ENCODE measurements at regions not wholly inside any gene's neighbourhood (a gene's known extent, or its start where the extent isn't known, plus 50 kb on each side); places are given as distances from the start of the nearest gene placed in this dataset.

DNA sequence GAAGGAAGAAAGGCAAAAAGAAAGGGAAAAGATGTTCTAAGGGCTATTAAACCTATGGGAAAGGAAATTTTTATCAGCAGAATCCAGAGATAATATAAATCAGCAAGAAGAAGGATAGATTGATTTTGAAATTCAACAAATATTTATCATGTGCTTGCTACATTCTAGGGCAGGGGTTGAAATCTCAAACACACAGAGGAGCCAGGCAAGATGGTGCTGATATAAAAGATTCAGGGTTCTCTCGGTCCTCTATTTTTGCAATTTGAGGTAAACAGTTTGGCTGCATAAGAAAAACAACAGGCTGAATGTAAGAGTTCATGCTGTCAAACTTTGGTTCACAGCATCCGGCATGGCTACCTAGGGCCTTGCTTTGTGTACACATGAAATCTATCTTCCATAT is 109.6 kb upstream of the BMP2 start:
- no peak for DNase-seq

- DNase-seq: no peak
Measured at GRCh38 chr20:6657111-6657510, 110.4 kb upstream of the BMP2 start.

DNA sequence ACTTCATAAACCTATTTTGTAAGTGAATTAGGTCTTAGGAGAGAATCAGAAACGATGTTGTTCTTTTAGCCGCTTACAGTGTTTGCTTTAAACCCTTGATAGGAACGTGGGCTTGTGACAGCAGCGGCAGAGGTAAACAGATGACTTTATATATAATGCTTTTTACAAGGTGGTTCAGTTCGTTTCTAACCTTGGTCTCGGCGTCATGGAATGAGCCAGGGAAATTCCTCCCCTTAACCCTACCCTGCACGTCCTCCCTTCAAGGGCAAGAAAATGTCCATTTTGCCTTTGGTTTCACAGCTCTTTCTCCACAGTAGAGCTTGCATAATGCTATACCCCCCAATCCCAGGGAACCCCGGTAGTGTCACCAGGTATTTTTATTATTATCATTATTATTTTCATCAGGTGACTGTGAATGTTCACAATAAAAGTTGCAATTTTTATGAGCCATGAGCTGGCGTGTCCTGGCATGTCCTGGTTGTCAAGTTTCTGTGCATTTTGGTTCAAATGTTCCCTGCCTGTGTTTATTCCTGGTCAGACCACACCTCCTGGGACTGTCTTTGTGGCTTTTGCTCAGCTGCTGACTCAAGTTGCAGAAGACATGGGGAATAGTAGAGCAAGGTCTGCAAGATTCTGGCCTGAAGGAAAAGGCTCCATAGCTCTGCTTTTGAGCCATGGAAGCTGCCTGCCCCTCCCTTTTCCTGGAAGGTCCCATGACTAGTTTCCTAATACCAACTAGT is 112.8 kb upstream of the BMP2 start:
- DNase-seq: no peak

GRCh38 chr20:6651561-6651960 is 115.9 kb upstream of the BMP2 start:
- no peak for DNase-seq

DNA sequence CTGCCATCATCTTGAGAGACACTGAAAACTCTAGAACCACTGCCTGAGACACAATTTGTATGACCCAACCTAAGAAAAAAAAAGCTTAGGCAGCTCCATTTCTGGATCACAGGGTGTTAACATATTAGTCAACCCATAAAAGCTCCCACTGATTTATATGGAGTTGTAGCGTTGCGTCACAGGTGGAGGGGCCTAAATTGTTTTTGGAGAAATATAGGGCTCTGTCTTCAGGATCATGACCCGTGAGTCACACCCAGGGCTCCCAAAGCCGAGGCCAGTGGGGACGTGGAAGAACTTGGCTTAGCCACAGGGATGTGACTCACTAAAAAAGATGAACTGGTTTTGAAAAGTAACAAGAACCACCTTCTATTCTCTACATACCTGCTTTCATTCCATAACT is 116.5 kb upstream of the BMP2 start:
- DNase-seq: no peak

DNA sequence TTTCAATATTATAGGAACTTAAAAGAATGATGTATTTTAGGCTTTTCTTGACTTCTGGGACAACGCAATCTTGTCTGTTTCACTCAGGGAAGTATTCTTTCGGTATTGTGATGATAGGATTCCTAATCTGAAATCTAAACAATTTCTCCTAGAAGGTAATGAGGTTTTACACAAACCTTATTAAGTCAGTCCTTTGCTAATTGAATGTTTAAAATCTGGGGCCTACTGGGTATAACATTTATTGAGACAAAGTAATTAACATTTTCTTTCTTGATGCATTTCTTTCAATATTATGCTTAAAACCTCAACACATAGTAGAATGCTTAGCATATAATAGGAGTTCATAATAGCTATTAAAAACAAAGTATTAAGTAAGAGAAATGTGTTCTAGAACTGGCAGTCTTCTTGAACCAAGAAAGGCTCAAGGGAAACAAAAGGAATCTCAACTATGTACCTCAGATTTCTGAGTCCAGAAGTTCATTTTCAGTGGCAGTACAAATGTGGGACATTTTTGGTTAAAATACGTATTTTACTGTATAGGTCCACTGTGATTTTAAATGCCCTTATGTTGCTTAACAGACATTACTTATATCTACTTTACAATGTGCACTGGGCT is 121.4 kb upstream of the BMP2 start:
- DNase-seq: no peak

DNA sequence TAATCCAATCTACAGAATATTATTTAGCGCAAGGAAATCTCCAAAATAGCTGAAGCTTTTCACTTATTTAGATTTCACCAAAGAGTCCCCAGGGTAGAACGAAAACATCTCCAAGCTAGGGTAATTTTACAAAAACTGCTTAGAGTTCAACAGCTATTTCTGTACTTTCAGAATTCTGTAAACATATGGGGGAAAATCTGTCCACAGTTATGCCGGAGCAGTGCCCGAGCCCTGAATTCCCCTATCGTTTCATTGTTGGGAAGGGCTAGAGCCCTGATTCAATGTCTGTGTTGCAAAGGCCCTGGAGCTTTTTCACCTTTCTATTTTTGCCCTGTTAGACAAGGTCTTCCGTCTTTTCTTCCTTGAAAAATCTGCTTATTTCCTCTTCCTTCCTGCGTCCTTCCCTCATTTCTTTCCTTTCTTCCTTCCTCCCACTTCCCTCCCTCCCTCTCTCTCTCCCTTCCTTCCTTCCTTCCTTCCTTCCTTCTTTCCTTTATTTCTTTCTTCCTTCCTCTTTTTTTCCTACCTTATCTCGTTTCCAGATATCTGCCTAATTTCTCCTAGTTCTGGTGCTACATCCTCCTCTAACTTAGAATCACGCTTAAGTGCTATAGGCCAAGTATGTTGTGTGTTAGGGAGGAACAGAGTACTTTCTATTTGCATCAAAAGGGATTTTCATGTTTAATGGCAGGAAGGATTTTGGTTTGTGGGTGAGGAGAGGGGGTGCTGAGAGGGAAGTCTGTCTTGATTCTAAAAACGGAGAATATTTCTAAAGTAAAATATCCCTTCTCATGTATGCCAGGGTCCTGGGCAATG is 122.5 kb upstream of the BMP2 start:
- no peak for DNase-seq

DNA sequence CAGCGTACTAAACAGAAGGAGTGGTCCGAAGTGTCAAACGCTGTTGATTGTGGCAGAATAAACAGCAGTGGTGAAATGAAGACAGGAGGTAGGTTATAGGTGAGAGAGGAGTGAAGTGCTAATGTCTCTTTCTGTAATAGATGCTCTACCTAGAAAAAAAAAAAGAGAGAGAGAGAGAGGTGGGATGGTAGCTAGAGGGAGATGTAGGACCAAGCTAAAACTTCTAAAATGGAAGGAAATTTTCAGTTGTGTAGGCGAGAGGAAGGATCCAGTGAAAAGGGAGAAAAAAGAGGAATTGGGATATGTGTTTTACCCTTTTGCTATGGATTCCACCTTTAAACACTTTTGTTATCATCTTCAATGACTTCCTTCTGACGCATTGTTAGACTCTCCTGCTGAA is 126.5 kb upstream of the BMP2 start:
- DNase-seq: no peak

GRCh38 chr20:6637160-6637579 is 130.3 kb upstream of the BMP2 start:
- no peak for DNase-seq

GRCh38 chr20:6636209-6637159 is 131.0 kb upstream of the BMP2 start:
- peak; percentile 13 for DNase-seq

- DNase-seq: no peak
Measured at GRCh38 chr20:6635034-6635736, 132.3 kb upstream of the BMP2 start.

DNA sequence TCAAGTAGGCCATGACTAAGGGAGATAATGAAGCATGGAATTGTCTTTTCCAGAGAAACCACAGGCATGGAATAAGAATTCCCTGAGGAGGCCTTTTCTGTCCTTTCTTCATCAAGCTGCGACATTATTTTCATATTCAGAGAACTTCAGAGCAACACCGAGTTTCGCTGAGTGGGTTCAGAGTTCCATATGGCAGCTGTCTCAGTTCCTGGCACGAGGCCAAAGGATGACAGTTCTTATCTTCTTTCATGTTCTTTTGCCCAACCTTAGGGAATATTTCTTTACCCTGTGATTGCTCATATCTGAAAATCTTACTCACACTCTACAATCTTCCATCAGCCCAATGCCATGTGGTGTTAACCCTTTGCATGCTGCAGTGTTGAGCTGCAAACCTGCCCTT is 135.3 kb upstream of the BMP2 start:
- DNase-seq: peak; percentile 20

DNA sequence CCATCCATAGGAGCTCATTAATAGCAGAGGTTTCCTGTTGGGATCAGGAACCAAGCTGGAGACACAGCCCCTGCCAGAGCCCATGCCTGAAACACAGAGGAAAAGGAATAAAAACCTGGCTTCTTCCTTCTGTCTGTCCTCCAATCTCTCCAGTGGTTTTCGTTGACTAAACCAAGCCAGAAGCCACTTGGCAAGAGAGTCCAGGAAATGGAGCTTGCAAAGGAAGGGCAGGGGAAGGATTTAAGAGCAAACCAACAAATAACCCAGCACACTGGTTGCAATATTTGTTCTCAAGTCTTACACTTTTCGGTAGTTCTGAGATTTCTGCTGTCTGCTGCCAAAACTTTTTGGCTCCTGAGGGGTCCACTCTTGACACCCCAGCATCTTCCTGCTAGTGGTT is 137.0 kb upstream of the BMP2 start:
- DNase-seq: no peak

- no peak for DNase-seq
Measured at GRCh38 chr20:6629564-6629963, 137.9 kb upstream of the BMP2 start.

- no peak for DNase-seq
Measured at GRCh38 chr20:6626805-6627204, 140.7 kb upstream of the BMP2 start.

DNA sequence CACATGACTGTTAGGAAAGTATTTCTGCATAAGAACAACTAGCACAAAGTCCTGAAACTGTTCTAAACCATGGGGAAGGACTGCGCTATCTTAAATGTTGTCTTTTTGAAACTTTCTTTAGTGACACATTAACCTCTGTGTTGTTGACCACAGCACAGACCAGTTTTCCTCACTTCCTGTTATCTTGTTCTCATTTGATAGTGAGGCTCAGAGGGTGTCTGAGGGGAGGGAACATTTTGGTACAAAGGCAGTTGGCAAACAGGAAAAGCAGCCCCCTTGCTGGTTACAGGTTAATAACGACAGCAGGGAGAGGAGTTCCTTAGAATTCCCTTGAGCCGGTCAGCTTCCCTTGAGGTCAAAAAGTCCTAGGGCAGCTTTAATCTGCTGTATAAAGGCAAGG is 143.5 kb upstream of the BMP2 start:
- no peak for DNase-seq

DNA sequence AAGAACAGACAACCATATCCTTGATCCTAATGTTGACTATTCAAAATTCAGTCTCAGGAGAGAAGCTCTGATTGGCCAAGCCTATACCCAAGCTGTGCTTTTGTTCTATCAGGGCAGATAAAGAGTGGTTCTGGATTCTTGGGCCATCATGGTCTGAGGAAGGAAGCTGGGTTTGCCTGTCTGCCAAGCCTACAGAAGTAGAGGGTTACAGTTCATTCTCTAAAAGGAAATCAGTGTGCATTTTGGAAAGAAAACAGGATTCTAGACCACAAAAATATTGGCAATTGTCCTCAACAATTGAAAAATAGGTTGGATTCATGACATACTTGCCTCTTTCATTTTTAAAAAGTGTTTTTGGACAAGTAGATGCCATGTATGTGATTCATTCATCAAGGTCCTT is 145.4 kb upstream of the BMP2 start:
- DNase-seq: no peak

DNA sequence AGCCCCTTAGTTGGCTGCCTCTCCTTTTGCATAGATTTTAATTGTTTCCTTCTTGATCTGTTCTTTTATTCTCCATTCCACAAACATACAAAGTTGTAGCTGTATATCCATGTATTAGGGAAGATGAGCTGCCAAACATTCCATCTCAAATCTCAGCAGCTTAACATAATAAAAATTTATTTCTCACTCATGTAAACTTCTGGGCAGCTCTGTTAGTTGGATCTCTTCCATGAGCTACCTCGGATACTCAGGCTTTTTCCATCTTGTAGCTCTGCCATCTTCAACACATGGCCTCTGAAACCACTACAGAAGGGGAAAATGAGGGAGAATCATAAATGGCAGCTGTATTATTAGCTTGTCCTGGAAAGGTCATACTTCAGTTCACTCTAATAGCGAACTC is 149.4 kb upstream of the BMP2 start:
- no peak for DNase-seq

- DNase-seq: no peak
Measured at GRCh38 chr20:6616421-6616820, 151.1 kb upstream of the BMP2 start.

- no peak for DNase-seq
Measured at GRCh38 chr20:6614836-6615235, 152.7 kb upstream of the BMP2 start.

- no peak for DNase-seq
Measured at GRCh38 chr20:6613280-6613861, 154.1 kb upstream of the BMP2 start.

DNA sequence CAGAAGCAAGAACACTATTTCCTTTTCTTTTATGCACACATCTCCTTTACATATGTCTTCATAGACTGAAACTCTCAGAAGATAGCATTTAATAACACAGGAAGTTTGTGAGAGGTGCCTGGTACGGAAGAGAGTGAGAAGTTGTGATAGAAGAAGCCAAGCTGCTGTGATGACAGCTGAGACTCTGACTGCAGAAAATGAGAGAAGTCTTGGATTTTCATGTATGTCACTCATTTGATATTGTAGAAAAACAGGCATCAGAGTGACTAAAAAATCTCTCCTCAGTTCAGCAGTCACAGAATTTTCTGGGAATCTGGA is 154.9 kb upstream of the BMP2 start:
- no peak for DNase-seq

All from NCI-H1694 (cell line).